ENCODE measurements at regions not wholly inside any gene's neighbourhood (a gene's known extent, or its start where the extent isn't known, plus 50 kb on each side); places are given as distances from the start of the nearest gene placed in this dataset.

- H3K79me2 ChIP-seq (ENCODE audit: insufficient read depth): no peaks in the 10 kb centered on the region
- no peaks in the 10 kb centered on the region for H3K9me2 ChIP-seq (ENCODE audit: insufficient read depth)
- no peak overlapping the region for H2AFZ ChIP-seq
- WGBS, 2 experiments (ENCODE audit: low coverage in 1 of 2, low lambda C conversion rate in 2 of 2, missing lambda C conversion rate in 2 of 2): 0 to 3% methylated on average over 1 of the region's 1 CpG
- H3K27ac ChIP-seq: no peak overlapping the region
- H4K20me1 ChIP-seq (ENCODE audit: insufficient read depth): no peaks in the 10 kb centered on the region
- H3K27me3 ChIP-seq (replicated peaks; ENCODE audit: insufficient read depth): no peaks in the 10 kb centered on the region
- in situ Hi-C loops (cut with MboI): no loop called here
- no peak for DNase-seq
- no peak overlapping the region for H3K4me3 ChIP-seq
- no peaks in the 10 kb centered on the region for H3K4me1 ChIP-seq (ENCODE audit: insufficient read depth)
- H3F3A ChIP-seq (ENCODE audit: insufficient read depth): no peaks in the 10 kb centered on the region
- no peak overlapping the region for H3K9ac ChIP-seq
- H3K4me2 ChIP-seq (ENCODE audit: unreplicated experiment): no peak overlapping the region
- no peaks in the 10 kb centered on the region for H3K36me3 ChIP-seq (ENCODE audit: low read depth)
- TF ChIP-seq EZH2phosphoT487 (IDR thresholded peaks at IDR 0.05; ENCODE audit: insufficient read depth, low read depth) (no peak), EZH2 (IDR thresholded peaks at IDR 0.05; ENCODE audit: insufficient read depth, poor library complexity, severe bottlenecking) (no peak)
- no peaks in the 10 kb centered on the region for H3K9me3 ChIP-seq (ENCODE audit: low read depth)
Observed at GRCh38 chr3:191997579-191998268, 536.8 kb downstream of the PYDC2 start.

- H3K36me3 ChIP-seq (ENCODE audit: low read depth): no peaks in the 10 kb centered on the region
- DNase-seq: no peak
- no peaks in the 10 kb centered on the region for H3K4me1 ChIP-seq (ENCODE audit: insufficient read depth)
- H3K27ac ChIP-seq: no peak overlapping the region
- no peak overlapping the region for H3K9ac ChIP-seq
- no peaks in the 10 kb centered on the region for H3K79me2 ChIP-seq (ENCODE audit: insufficient read depth)
- in situ Hi-C loops (cut with MboI): no loop called here
- H3K4me2 ChIP-seq (ENCODE audit: unreplicated experiment): no peak overlapping the region
- H3K27me3 ChIP-seq (replicated peaks; ENCODE audit: insufficient read depth): no peaks in the 10 kb centered on the region
- H3F3A ChIP-seq (ENCODE audit: insufficient read depth): no peaks in the 10 kb centered on the region
- TF ChIP-seq EZH2 (IDR thresholded peaks at IDR 0.05; ENCODE audit: insufficient read depth, poor library complexity, severe bottlenecking) (no peak), EZH2phosphoT487 (IDR thresholded peaks at IDR 0.05; ENCODE audit: insufficient read depth, low read depth) (no peak)
- H3K9me3 ChIP-seq (ENCODE audit: low read depth): no peaks in the 10 kb centered on the region
- no peak overlapping the region for H3K4me3 ChIP-seq
- H4K20me1 ChIP-seq (ENCODE audit: insufficient read depth): no peaks in the 10 kb centered on the region
- 18 to 24% methylated on average over 2 of the region's 2 CpGs for WGBS, 2 experiments (ENCODE audit: low coverage in 1 of 2, low lambda C conversion rate in 2 of 2, missing lambda C conversion rate in 2 of 2)
- no peaks in the 10 kb centered on the region for H3K9me2 ChIP-seq (ENCODE audit: insufficient read depth)
- H2AFZ ChIP-seq: no peak overlapping the region
Observed at GRCh38 chr3:192001218-192001617, 540.3 kb downstream of the PYDC2 start.

- Histone ChIP-seq H3K36me3 (ENCODE audit: low read depth) (no peaks in the 10 kb centered on the region), H3K27me3 (replicated peaks; ENCODE audit: insufficient read depth) (no peaks in the 10 kb centered on the region), H3K79me2 (ENCODE audit: insufficient read depth) (no peaks in the 10 kb centered on the region), H4K20me1 (ENCODE audit: insufficient read depth) (no peaks in the 10 kb centered on the region), H3K9me3 (ENCODE audit: low read depth) (no peaks in the 10 kb centered on the region), H2AFZ (no peak overlapping the region), H3K4me3 (no peak overlapping the region), H3K4me2 (ENCODE audit: unreplicated experiment) (no peak overlapping the region), H3K27ac (no peak overlapping the region), H3K4me1 (ENCODE audit: insufficient read depth) (no peaks in the 10 kb centered on the region), H3K9me2 (ENCODE audit: insufficient read depth) (no peaks in the 10 kb centered on the region), H3K9ac (no peak overlapping the region), H3F3A (ENCODE audit: insufficient read depth) (no peaks in the 10 kb centered on the region)
- no peak for DNase-seq
- TF ChIP-seq EZH2phosphoT487 (IDR thresholded peaks at IDR 0.05; ENCODE audit: insufficient read depth, low read depth) (no peak), EZH2 (IDR thresholded peaks at IDR 0.05; ENCODE audit: insufficient read depth, poor library complexity, severe bottlenecking) (no peak)
- WGBS, 2 experiments (ENCODE audit: low coverage in 1 of 2, low lambda C conversion rate in 2 of 2, missing lambda C conversion rate in 2 of 2): 0 to 4% methylated on average over 1 of the region's 1 CpG
- in situ Hi-C loops (cut with MboI): no loop called here
Observed at GRCh38 chr3:192005989-192006388, 545.0 kb downstream of the PYDC2 start.

- no peak overlapping the region for H2AFZ ChIP-seq
- H3K9me3 ChIP-seq (ENCODE audit: low read depth): no peaks in the 10 kb centered on the region
- H3K36me3 ChIP-seq (ENCODE audit: low read depth): no peaks in the 10 kb centered on the region
- no peaks in the 10 kb centered on the region for H3F3A ChIP-seq (ENCODE audit: insufficient read depth)
- H4K20me1 ChIP-seq (ENCODE audit: insufficient read depth): no peaks in the 10 kb centered on the region
- WGBS, 2 experiments (ENCODE audit: low coverage in 1 of 2, low lambda C conversion rate in 2 of 2, missing lambda C conversion rate in 2 of 2): 15 to 16% methylated on average over 2 of the region's 2 CpGs
- no peaks in the 10 kb centered on the region for H3K9me2 ChIP-seq (ENCODE audit: insufficient read depth)
- TF ChIP-seq EZH2phosphoT487 (IDR thresholded peaks at IDR 0.05; ENCODE audit: insufficient read depth, low read depth) (no peak), EZH2 (IDR thresholded peaks at IDR 0.05; ENCODE audit: insufficient read depth, poor library complexity, severe bottlenecking) (no peak)
- no peaks in the 10 kb centered on the region for H3K79me2 ChIP-seq (ENCODE audit: insufficient read depth)
- H3K4me3 ChIP-seq: no peak overlapping the region
- H3K4me2 ChIP-seq (ENCODE audit: unreplicated experiment): no peak overlapping the region
- H3K27ac ChIP-seq: no peak overlapping the region
- H3K4me1 ChIP-seq (ENCODE audit: insufficient read depth): no peaks in the 10 kb centered on the region
- DNase-seq: no peak
- H3K9ac ChIP-seq: no peak overlapping the region
- in situ Hi-C loops (cut with MboI): no loop called here
- H3K27me3 ChIP-seq (replicated peaks; ENCODE audit: insufficient read depth): no peaks in the 10 kb centered on the region
Observed at GRCh38 chr3:192009903-192010302, 548.9 kb downstream of the PYDC2 start.

Measured in GM23248 (cell line).